Activated T-cell treated with anti-CD3 and anti-CD28 coated beads, Interleukin-2, amount 50 U/mL, for 24 hours (primary cell): ENCODE measurements at regions not wholly inside any gene's neighbourhood (a gene's known extent, or its start where the extent isn't known, plus 50 kb on each side); places are given as distances from the start of the nearest gene placed in this dataset.

Experiments used
- DNase-seq: peaks from one replicate; pipeline ENCODE4 v3.0.0-alpha.2; 2020
- H3K27ac Mint-ChIP-seq: 2 replicates; pipeline ENCODE4 v1.8.0; 2020; ENCODE audit warnings: mild to moderate bottlenecking, mixed read lengths
- H3K27me3 Mint-ChIP-seq: 2 replicates; pipeline ENCODE4 v1.8.0; 2020; ENCODE audit warnings: mixed read lengths
- H3K36me3 Mint-ChIP-seq: 2 replicates; pipeline ENCODE4 v1.8.0; 2020; ENCODE audit warnings: low read depth, mixed read lengths
- H3K4me1 Mint-ChIP-seq: 2 replicates; pipeline ENCODE4 v1.8.0; 2020; ENCODE audit warnings: low read depth, mixed read lengths
- H3K4me3 Mint-ChIP-seq: 2 replicates; pipeline ENCODE4 v1.8.0; 2020; ENCODE audit warnings: mild to moderate bottlenecking, moderate library complexity, mixed read lengths
- H3K9me3 Mint-ChIP-seq: 2 replicates; pipeline ENCODE4 v1.8.0; 2020; ENCODE audit warnings: mixed read lengths

- no peaks in the 10 kb centered on the region for H3K9me3 Mint-ChIP-seq
- H3K27ac Mint-ChIP-seq = no peak overlapping the region
- no peaks in the 10 kb centered on the region for H3K27me3 Mint-ChIP-seq
- no peak for DNase-seq
- peaks cover 67% of the 10 kb centered on the region for H3K36me3 Mint-ChIP-seq
- H3K4me1 Mint-ChIP-seq = peaks cover 9% of the 10 kb centered on the region
- H3K4me3 Mint-ChIP-seq = no peak overlapping the region
Observed at GRCh38 chr2:201018636-201019035, 52.8 kb downstream of the HYCC2 start.

GRCh38 chr2:201016859-201017258 is 53.4 kb upstream of the ORC2 start:
- H3K27me3 Mint-ChIP-seq = no peaks in the 10 kb centered on the region
- H3K9me3 Mint-ChIP-seq = no peaks in the 10 kb centered on the region
- DNase-seq = no peak
- H3K4me1 Mint-ChIP-seq = peaks cover 3% of the 10 kb centered on the region
- peaks cover 59% of the 10 kb centered on the region for H3K36me3 Mint-ChIP-seq
- H3K27ac Mint-ChIP-seq = no peak overlapping the region
- no peak overlapping the region for H3K4me3 Mint-ChIP-seq
